ENCODE measurements at regions not wholly inside any gene's neighbourhood (a gene's known extent, or its start where the extent isn't known, plus 50 kb on each side); places are given as distances from the start of the nearest gene placed in this dataset.

- Histone ChIP-seq H3K4me3 (no peak overlapping the region), H3K27ac (ENCODE audit: low read depth in 1 of 2, low read length in 1 of 2) (no peak overlapping the region), H3K4me1 (ENCODE audit: control insufficient read depth in 5 of 5, insufficient read depth in 5 of 5, low read length in 5 of 5) (peaks cover 0 to 8% (median 0%) of the 10 kb centered on the region in 5 donors), H3K27me3 (ENCODE audit: control insufficient read depth in 3 of 3, insufficient read depth in 3 of 3, low read length in 2 of 3) (peaks cover 0 to 5% (median 0%) of the 10 kb centered on the region in 3 donors), H3K9me3 (ENCODE audit: control insufficient read depth in 4 of 4, insufficient read depth in 3 of 4, low read length in 3 of 4) (peaks cover 0 to 3% (median 2%) of the 10 kb centered on the region in 4 donors), H3K9ac (ENCODE audit: insufficient read depth in 1 of 2, low read length in 2 of 2) (no peak overlapping the region), H3K36me3 (ENCODE audit: control insufficient read depth in 4 of 4, insufficient read depth in 4 of 4, low read length in 4 of 4) (no peaks in the 10 kb centered on the region)
- TF ChIP-seq CTCF (IDR thresholded peaks at IDR 0.05; ENCODE audit: control extremely low read depth, extremely low read depth) = no peak
- WGBS, 2 donors = 73 to 94% methylated on average over 2 of the region's 2 CpGs
- no peak for ATAC-seq (ENCODE audit: insufficient read depth, low FRiP score)
- DNase-seq = no peak
Observed at GRCh38 chr5:173677125-173677672, 60.7 kb upstream of the BOD1 start.

- WGBS, 2 donors = 95 to 99% methylated on average over 6 of the region's 6 CpGs
- H3K36me3 ChIP-seq (ENCODE audit: control insufficient read depth in 4 of 4, insufficient read depth in 4 of 4, low read length in 4 of 4) = no peaks in the 10 kb centered on the region
- DNase-seq = peak in 2 of 3 donors; percentile 16 to 19
- H3K4me3 ChIP-seq = no peak overlapping the region
- H3K27me3 ChIP-seq (ENCODE audit: control insufficient read depth in 3 of 3, insufficient read depth in 3 of 3, low read length in 2 of 3) = no peaks in the 10 kb centered on the region
- H3K4me1 ChIP-seq (ENCODE audit: control insufficient read depth in 5 of 5, insufficient read depth in 5 of 5, low read length in 5 of 5) = peaks cover 0 to 3% (median 0%) of the 10 kb centered on the region in 5 donors
- peaks cover 0 to 3% (median 2%) of the 10 kb centered on the region in 4 donors for H3K9me3 ChIP-seq (ENCODE audit: control insufficient read depth in 4 of 4, insufficient read depth in 3 of 4, low read length in 3 of 4)
- H3K9ac ChIP-seq (ENCODE audit: insufficient read depth in 1 of 2, low read length in 2 of 2) = no peak overlapping the region
- ATAC-seq (ENCODE audit: insufficient read depth, low FRiP score) = no peak
- no peak for TF ChIP-seq CTCF (IDR thresholded peaks at IDR 0.05; ENCODE audit: control extremely low read depth, extremely low read depth)
- no peak overlapping the region for H3K27ac ChIP-seq (ENCODE audit: low read depth in 1 of 2, low read length in 1 of 2)
Observed at GRCh38 chr5:173679909-173680630, 63.6 kb upstream of the BOD1 start.

GRCh38 chr5:173680660-173681242 is 64.3 kb upstream of the BOD1 start:
- Histone ChIP-seq H3K27me3 (ENCODE audit: control insufficient read depth in 3 of 3, insufficient read depth in 3 of 3, low read length in 2 of 3) (no peaks in the 10 kb centered on the region), H3K9me3 (ENCODE audit: control insufficient read depth in 4 of 4, insufficient read depth in 3 of 4, low read length in 3 of 4) (peaks cover 0 to 3% (median 0%) of the 10 kb centered on the region in 4 donors), H3K4me1 (ENCODE audit: control insufficient read depth in 5 of 5, insufficient read depth in 5 of 5, low read length in 5 of 5) (peaks cover 0 to 3% (median 0%) of the 10 kb centered on the region in 5 donors), H3K4me3 (no peak overlapping the region), H3K27ac (ENCODE audit: low read depth in 1 of 2, low read length in 1 of 2) (no peak overlapping the region), H3K36me3 (ENCODE audit: control insufficient read depth in 4 of 4, insufficient read depth in 4 of 4, low read length in 4 of 4) (no peaks in the 10 kb centered on the region), H3K9ac (ENCODE audit: insufficient read depth in 1 of 2, low read length in 2 of 2) (no peak overlapping the region)
- ATAC-seq (ENCODE audit: insufficient read depth, low FRiP score) (no peak), DNase-seq (peak in 2 of 3 donors; percentile 15 to 17)
- TF ChIP-seq CTCF (IDR thresholded peaks at IDR 0.05; ENCODE audit: control extremely low read depth, extremely low read depth) = no peak
- WGBS, 2 donors = 81 to 95% methylated on average over 6 of the region's 6 CpGs

Data from lung (tissue), 11 donors.